ENCODE measurements at regions not wholly inside any gene's neighbourhood (a gene's known extent, or its start where the extent isn't known, plus 50 kb on each side); places are given as distances from the start of the nearest gene placed in this dataset.
A peak's percentile ranks its signal among the peaks of the same experiment; 100 is the strongest.

GRCh38 chr19:27793644-27794493 lies 1419.1 kb downstream of the UQCRFS1 start:
- Histone ChIP-seq H3K4me1 (ENCODE audit: control insufficient read depth in 1 of 2, extremely low read depth in 1 of 2, insufficient read depth in 2 of 2, low read length in 2 of 2) (peaks cover 9 to 24% of the 10 kb centered on the region in 2 experiments), H3K27ac (ENCODE audit: low read length) (peak overlapping the region; percentile 77), H3K36me3 (ENCODE audit: control insufficient read depth in 2 of 2, extremely low read depth in 1 of 2, insufficient read depth in 1 of 2, low read length in 1 of 2) (peaks cover 4 to 7% of the 10 kb centered on the region in 2 donors), H3K4me3 (ENCODE audit: control insufficient read depth in 1 of 2, extremely low read depth in 1 of 2, low read length in 1 of 2) (peak overlapping the region; percentile 87 to 90), H3K9me3 (no peaks in the 10 kb centered on the region), H3K27me3 (replicated peaks in 1 of 2; ENCODE audit: control insufficient read depth in 2 of 2, extremely low read depth in 1 of 2, insufficient read depth in 2 of 2, low read length in 1 of 2) (no peaks in the 10 kb centered on the region)
- Mint-ChIP-seq H3K27ac (peak overlapping the region; percentile 94), H3K9me3 (no peaks in the 10 kb centered on the region), H3K4me1 (peaks cover 29 to 42% (median 30%) of the 10 kb centered on the region in 3 donors), H3K4me3 (peak overlapping the region; percentile 83 to 98 (median 94)), H3K36me3 (peaks cover 14% of the 10 kb centered on the region), H3K27me3 (no peaks in the 10 kb centered on the region)
- ChIA-PET CTCF (interaction anchor here in 1 of 2 donors (0.6 kb wide), 1 partner anchor 69 kb away, joined by 3 read pairs; no protein-coding TSS in a partner anchor), POLR2A (interaction anchor here in 1 of 2 donors (0.9 to 1.1 kb wide), 2 partner anchors 11 to 1813 kb away, joined by 4 to 7 read pairs; partner anchors contain the start of gene POP4)
- 0% methylated on average over 49 of the region's 51 CpGs for WGBS (ENCODE audit: insufficient coverage)
- ATAC-seq (replicated peaks in 1 of 4): peak; percentile 93 to 96 (median 94)
- peak; percentile 79 to 96 (median 90) for DNase-seq

GRCh38 chr19:27793128-27793643 lies 1419.8 kb downstream of the UQCRFS1 start:
- Mint-ChIP-seq H3K9me3 (peaks cover 0 to under 1% (median 0%) of the 10 kb centered on the region in 3 donors), H3K4me3 (peak overlapping the region; percentile 83 to 98 (median 94)), H3K36me3 (peaks cover 16% of the 10 kb centered on the region), H3K4me1 (peaks cover 29 to 44% (median 29%) of the 10 kb centered on the region in 3 donors), H3K27me3 (no peaks in the 10 kb centered on the region), H3K27ac (peak overlapping the region; percentile 94)
- Histone ChIP-seq H3K27ac (ENCODE audit: low read length) (peak overlapping the region; percentile 77), H3K27me3 (replicated peaks in 1 of 2; ENCODE audit: control insufficient read depth in 2 of 2, extremely low read depth in 1 of 2, insufficient read depth in 2 of 2, low read length in 1 of 2) (no peaks in the 10 kb centered on the region), H3K36me3 (ENCODE audit: control insufficient read depth in 2 of 2, extremely low read depth in 1 of 2, insufficient read depth in 1 of 2, low read length in 1 of 2) (peaks cover 4 to 6% of the 10 kb centered on the region in 2 donors), H3K4me3 (ENCODE audit: control insufficient read depth in 1 of 2, extremely low read depth in 1 of 2, low read length in 1 of 2) (peak overlapping the region; percentile 87 to 90), H3K4me1 (ENCODE audit: control insufficient read depth in 1 of 2, extremely low read depth in 1 of 2, insufficient read depth in 2 of 2, low read length in 2 of 2) (peaks cover 9 to 24% of the 10 kb centered on the region in 2 experiments), H3K9me3 (no peaks in the 10 kb centered on the region)
- DNase-seq: peak in 20 of 35 experiments; percentile 39 to 72 (median 50)
- 1% methylated on average over 20 of the region's 20 CpGs for WGBS (ENCODE audit: insufficient coverage)
- peak; percentile 63 to 68 (median 66) for ATAC-seq (replicated peaks in 1 of 4)
- CTCF ChIA-PET: no interaction called here
- POLR2A ChIA-PET: interaction anchor here in 1 of 2 donors (0.9 to 1.1 kb wide), 2 partner anchors 10 to 1813 kb away, joined by 4 to 7 read pairs; partner anchors contain the start of gene POP4

- H3K27me3 ChIP-seq (replicated peaks in 1 of 2; ENCODE audit: control insufficient read depth in 2 of 2, extremely low read depth in 1 of 2, insufficient read depth in 2 of 2, low read length in 1 of 2): no peaks in the 10 kb centered on the region
- Mint-ChIP-seq H3K4me3 (peak overlapping the region; percentile 83 to 98 (median 94)), H3K9me3 (peaks cover 0 to 4% (median 0%) of the 10 kb centered on the region in 3 donors), H3K27ac (peak overlapping the region; percentile 94), H3K27me3 (no peaks in the 10 kb centered on the region), H3K36me3 (peaks cover 16% of the 10 kb centered on the region), H3K4me1 (peaks cover 30 to 46% (median 32%) of the 10 kb centered on the region in 3 donors)
- no peaks in the 10 kb centered on the region for H3K9me3 ChIP-seq
- H3K4me3 ChIP-seq (ENCODE audit: control insufficient read depth in 1 of 2, extremely low read depth in 1 of 2, low read length in 1 of 2): peak overlapping the region; percentile 87 to 90
- ChIA-PET POLR2A (interaction anchor here in 1 of 2 donors (1.1 kb wide), 1 partner anchor 1814 kb away, joined by 7 read pairs; the partner anchor contains the start of gene POP4), CTCF (no interaction called here)
- H3K36me3 ChIP-seq (ENCODE audit: control insufficient read depth in 2 of 2, extremely low read depth in 1 of 2, insufficient read depth in 1 of 2, low read length in 1 of 2): peaks cover 1 to 4% of the 10 kb centered on the region in 2 donors
- 26% methylated on average over 5 of the region's 6 CpGs for WGBS (ENCODE audit: insufficient coverage)
- H3K4me1 ChIP-seq (ENCODE audit: control insufficient read depth in 1 of 2, extremely low read depth in 1 of 2, insufficient read depth in 2 of 2, low read length in 2 of 2): peaks cover 9 to 24% of the 10 kb centered on the region in 2 experiments
- no peak for ATAC-seq (replicated peaks in 1 of 4)
- peak overlapping the region; percentile 77 for H3K27ac ChIP-seq (ENCODE audit: low read length)
- DNase-seq: no peak
Observed at GRCh38 chr19:27792576-27793127, 1420.3 kb downstream of the UQCRFS1 start.

GRCh38 chr19:27780367-27781075 lies 1432.4 kb downstream of the UQCRFS1 start:
- no peak overlapping the region for H3K4me3 ChIP-seq (ENCODE audit: control insufficient read depth in 1 of 2, extremely low read depth in 1 of 2, low read length in 1 of 2)
- no peaks in the 10 kb centered on the region for H3K4me1 ChIP-seq (ENCODE audit: control insufficient read depth in 1 of 2, extremely low read depth in 1 of 2, insufficient read depth in 2 of 2, low read length in 2 of 2)
- DNase-seq: no peak
- H3K4me3 Mint-ChIP-seq: no peak overlapping the region
- peaks cover 6 to 8% (median 7%) of the 10 kb centered on the region in 3 donors for H3K4me1 Mint-ChIP-seq
- POLR2A ChIA-PET: no interaction called here
- no peaks in the 10 kb centered on the region for H3K27me3 Mint-ChIP-seq
- no peak overlapping the region for H3K27ac Mint-ChIP-seq
- ATAC-seq (replicated peaks in 1 of 4): no peak
- no peak overlapping the region for H3K27ac ChIP-seq (ENCODE audit: low read length)
- WGBS (ENCODE audit: insufficient coverage): 92% methylated on average over 6 of the region's 10 CpGs
- H3K36me3 ChIP-seq (ENCODE audit: control insufficient read depth in 2 of 2, extremely low read depth in 1 of 2, insufficient read depth in 1 of 2, low read length in 1 of 2): no peaks in the 10 kb centered on the region
- peaks cover 80% of the 10 kb centered on the region for H3K36me3 Mint-ChIP-seq
- H3K27me3 ChIP-seq (replicated peaks in 1 of 2; ENCODE audit: control insufficient read depth in 2 of 2, extremely low read depth in 1 of 2, insufficient read depth in 2 of 2, low read length in 1 of 2): no peaks in the 10 kb centered on the region
- no peaks in the 10 kb centered on the region for H3K9me3 ChIP-seq
- CTCF ChIA-PET: no interaction called here
- H3K9me3 Mint-ChIP-seq: peaks cover 23 to 39% (median 28%) of the 10 kb centered on the region in 3 donors

- POLR2A ChIA-PET: no interaction called here
- H3K4me1 ChIP-seq (ENCODE audit: control insufficient read depth in 1 of 2, extremely low read depth in 1 of 2, insufficient read depth in 2 of 2, low read length in 2 of 2): no peaks in the 10 kb centered on the region
- H3K36me3 ChIP-seq (ENCODE audit: control insufficient read depth in 2 of 2, extremely low read depth in 1 of 2, insufficient read depth in 1 of 2, low read length in 1 of 2): no peaks in the 10 kb centered on the region
- no peak overlapping the region for H3K4me3 ChIP-seq (ENCODE audit: control insufficient read depth in 1 of 2, extremely low read depth in 1 of 2, low read length in 1 of 2)
- H3K9me3 Mint-ChIP-seq: peaks cover 29 to 45% (median 32%) of the 10 kb centered on the region in 3 donors
- H3K36me3 Mint-ChIP-seq: peaks cover 80% of the 10 kb centered on the region
- H3K27me3 ChIP-seq (replicated peaks in 1 of 2; ENCODE audit: control insufficient read depth in 2 of 2, extremely low read depth in 1 of 2, insufficient read depth in 2 of 2, low read length in 1 of 2): no peaks in the 10 kb centered on the region
- H3K9me3 ChIP-seq: no peaks in the 10 kb centered on the region
- H3K4me3 Mint-ChIP-seq: no peak overlapping the region
- peaks cover 1 to 4% (median 2%) of the 10 kb centered on the region in 3 donors for H3K4me1 Mint-ChIP-seq
- H3K27me3 Mint-ChIP-seq: no peaks in the 10 kb centered on the region
- CTCF ChIA-PET: no interaction called here
- H3K27ac Mint-ChIP-seq: no peak overlapping the region
- DNase-seq (no peak), ATAC-seq (replicated peaks in 1 of 4) (no peak)
- no peak overlapping the region for H3K27ac ChIP-seq (ENCODE audit: low read length)
- no CpG with 5 or more reads among the region's 1 CpG for WGBS (ENCODE audit: insufficient coverage)
Observed at GRCh38 chr19:27779954-27780353, 1433.0 kb downstream of the UQCRFS1 start.

- Histone ChIP-seq H3K4me1 (ENCODE audit: control insufficient read depth in 1 of 2, extremely low read depth in 1 of 2, insufficient read depth in 2 of 2, low read length in 2 of 2) (no peaks in the 10 kb centered on the region), H3K9me3 (peaks cover 4% of the 10 kb centered on the region), H3K4me3 (ENCODE audit: control insufficient read depth in 1 of 2, extremely low read depth in 1 of 2, low read length in 1 of 2) (no peak overlapping the region), H3K36me3 (ENCODE audit: control insufficient read depth in 2 of 2, extremely low read depth in 1 of 2, insufficient read depth in 1 of 2, low read length in 1 of 2) (no peaks in the 10 kb centered on the region), H3K27ac (ENCODE audit: low read length) (no peak overlapping the region), H3K27me3 (replicated peaks in 1 of 2; ENCODE audit: control insufficient read depth in 2 of 2, extremely low read depth in 1 of 2, insufficient read depth in 2 of 2, low read length in 1 of 2) (no peaks in the 10 kb centered on the region)
- Mint-ChIP-seq H3K9me3 (peaks cover 44 to 66% (median 47%) of the 10 kb centered on the region in 3 donors), H3K4me1 (peaks cover 0 to 2% (median 0%) of the 10 kb centered on the region in 3 donors), H3K4me3 (no peak overlapping the region), H3K36me3 (peaks cover 77% of the 10 kb centered on the region), H3K27ac (no peak overlapping the region), H3K27me3 (no peaks in the 10 kb centered on the region)
- ATAC-seq (replicated peaks in 1 of 4) (no peak), DNase-seq (no peak)
- ChIA-PET POLR2A (no interaction called here), CTCF (no interaction called here)
- 91% methylated on average over 5 of the region's 7 CpGs for WGBS (ENCODE audit: insufficient coverage)
Observed at GRCh38 chr19:27777726-27778125, 1435.2 kb downstream of the UQCRFS1 start.
